SIG-M5 treated with dmso at 0.1 percent for 504 hours (cell line): ENCODE measurements at regions not wholly inside any gene's neighbourhood (a gene's known extent, or its start where the extent isn't known, plus 50 kb on each side); places are given as distances from the start of the nearest gene placed in this dataset.

Source experiments
- DNase-seq: peaks from one replicate; lab custom pipeline; 2025; ENCODE audit not compliant: unreplicated experiment; lab: John Stamatoyannopoulos, UW

DNA sequence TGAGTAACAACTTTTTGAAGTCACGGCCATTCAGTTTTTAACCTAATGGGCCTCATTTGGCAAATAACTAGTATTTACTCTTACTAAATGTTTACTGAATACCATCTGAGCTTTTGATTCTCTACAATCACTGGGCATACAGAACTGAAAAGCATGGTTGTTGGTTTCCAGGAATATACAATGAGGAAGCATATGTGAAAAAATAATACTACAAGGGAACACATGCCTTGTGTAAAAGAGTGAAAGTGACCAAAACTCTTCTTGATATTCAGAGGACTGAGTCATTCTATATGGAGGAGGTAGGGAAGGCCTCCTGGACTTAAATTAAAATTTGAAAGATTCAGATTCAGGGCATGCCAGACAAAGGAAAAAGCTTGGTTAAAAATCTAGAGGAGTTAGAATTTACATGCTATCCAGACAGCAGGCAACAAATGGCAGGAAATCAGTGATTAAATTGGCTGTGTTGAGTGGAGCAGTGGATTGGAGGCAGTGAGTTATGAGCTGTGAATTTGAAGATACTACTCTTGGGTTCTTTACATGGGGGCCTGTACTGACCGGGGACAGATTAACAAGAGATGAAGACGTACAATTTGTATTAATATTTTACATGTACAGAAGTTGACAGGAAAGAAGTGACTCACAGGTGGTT, 53.6 kb upstream of the NRXN1 start:
- DNase-seq, result no peak

GRCh38 chr2:51084750-51085149, 52.8 kb upstream of the NRXN1 start:
- no peak for DNase-seq
